ENCODE measurements at regions not wholly inside any gene's neighbourhood (a gene's known extent, or its start where the extent isn't known, plus 50 kb on each side); places are given as distances from the start of the nearest gene placed in this dataset.

DNA sequence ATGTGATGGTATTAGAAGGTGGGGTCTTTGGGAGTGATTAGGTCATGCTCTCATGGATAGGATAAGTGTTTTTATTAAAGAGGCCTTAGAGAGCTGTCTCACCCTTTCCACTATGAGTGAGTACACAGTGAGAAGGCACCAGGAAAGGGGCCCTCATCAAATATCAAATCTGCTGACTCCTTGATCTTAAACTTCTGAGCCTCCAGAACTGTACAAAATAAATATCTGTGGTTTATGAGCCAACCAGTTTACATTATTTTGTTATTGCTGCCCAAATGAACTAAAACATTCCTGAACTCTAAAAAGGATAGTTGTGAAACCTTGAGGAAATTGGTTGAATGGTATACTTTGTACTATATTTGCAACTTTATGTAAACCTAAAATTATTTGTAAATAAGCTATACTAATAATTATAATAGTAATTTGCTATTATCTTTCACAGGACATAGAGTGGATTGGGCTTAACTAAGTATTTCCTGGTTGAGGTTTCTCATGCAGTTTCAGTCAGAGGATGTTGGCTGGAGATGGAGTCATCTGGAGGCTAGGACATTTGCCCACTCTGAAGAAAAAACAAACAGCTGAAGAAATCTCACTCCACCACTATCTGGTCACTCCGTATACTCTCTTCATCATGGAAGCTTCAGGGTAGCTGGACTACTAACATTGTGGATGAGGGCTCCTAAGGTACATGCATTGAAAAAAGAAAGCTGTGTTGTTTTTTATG is 1068.6 kb upstream of the CADM2 start:
- Histone ChIP-seq H3K9ac (ENCODE audit: low read depth, low read length) (no peak overlapping the region), H3K36me3 (ENCODE audit: control insufficient read depth, insufficient read depth, low read length) (no peaks in the 10 kb centered on the region), H3K27ac (ENCODE audit: low read depth, low read length) (no peak overlapping the region), H3K9me3 (ENCODE audit: control insufficient read depth, insufficient read depth, low read length) (no peaks in the 10 kb centered on the region), H3K27me3 (ENCODE audit: control insufficient read depth, insufficient read depth, low read length) (no peaks in the 10 kb centered on the region), H3K4me3 (ENCODE audit: low read depth, low read length) (no peak overlapping the region), H3K4me1 (ENCODE audit: control insufficient read depth, insufficient read depth, low read length) (no peaks in the 10 kb centered on the region)

DNA sequence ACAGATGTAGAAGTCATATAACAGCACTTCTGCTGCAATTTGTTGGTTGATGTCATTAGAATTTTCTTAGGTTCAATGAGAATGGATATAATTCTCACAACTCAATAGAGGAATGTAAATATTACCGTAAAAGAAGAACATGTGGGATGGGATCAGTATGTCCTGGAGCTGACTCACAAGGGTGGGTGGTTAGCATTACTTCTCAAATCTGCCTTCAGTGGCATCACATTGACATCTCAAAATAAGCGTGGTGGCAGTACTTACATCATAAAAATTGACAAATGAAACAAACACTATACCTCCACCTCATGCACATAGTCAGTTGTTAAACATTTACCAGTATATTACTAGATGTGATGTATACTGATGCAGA is 1068.0 kb upstream of the CADM2 start:
- H3K4me3 ChIP-seq (ENCODE audit: low read depth, low read length): no peak overlapping the region
- H3K36me3 ChIP-seq (ENCODE audit: control insufficient read depth, insufficient read depth, low read length): no peaks in the 10 kb centered on the region
- no peaks in the 10 kb centered on the region for H3K4me1 ChIP-seq (ENCODE audit: control insufficient read depth, insufficient read depth, low read length)
- H3K9me3 ChIP-seq (ENCODE audit: control insufficient read depth, insufficient read depth, low read length): no peaks in the 10 kb centered on the region
- H3K27ac ChIP-seq (ENCODE audit: low read depth, low read length): no peak overlapping the region
- no peaks in the 10 kb centered on the region for H3K27me3 ChIP-seq (ENCODE audit: control insufficient read depth, insufficient read depth, low read length)
- H3K9ac ChIP-seq (ENCODE audit: low read depth, low read length): no peak overlapping the region

DNA sequence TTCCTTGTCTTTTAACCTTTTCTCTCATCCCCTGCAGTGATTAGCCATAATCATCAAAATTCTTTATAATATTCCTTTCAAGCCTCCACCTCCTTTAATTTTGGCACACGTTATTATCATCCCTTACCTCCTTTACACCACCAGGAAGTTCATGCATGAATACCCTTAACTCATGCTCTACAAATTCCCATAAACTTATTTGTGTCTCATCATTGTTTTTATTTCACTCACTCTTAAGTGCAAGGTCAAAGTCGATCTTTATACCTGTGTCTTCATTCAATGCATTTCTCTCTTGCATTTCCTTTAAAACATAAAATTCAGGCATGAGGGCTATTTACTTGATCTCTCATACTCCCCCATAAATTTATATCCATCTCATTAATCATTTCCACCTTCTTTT is 1064.6 kb upstream of the CADM2 start:
- Histone ChIP-seq H3K27me3 (ENCODE audit: control insufficient read depth, insufficient read depth, low read length) (no peaks in the 10 kb centered on the region), H3K27ac (ENCODE audit: low read depth, low read length) (no peak overlapping the region), H3K4me1 (ENCODE audit: control insufficient read depth, insufficient read depth, low read length) (no peaks in the 10 kb centered on the region), H3K4me3 (ENCODE audit: low read depth, low read length) (no peak overlapping the region), H3K36me3 (ENCODE audit: control insufficient read depth, insufficient read depth, low read length) (no peaks in the 10 kb centered on the region), H3K9ac (ENCODE audit: low read depth, low read length) (no peak overlapping the region), H3K9me3 (ENCODE audit: control insufficient read depth, insufficient read depth, low read length) (no peaks in the 10 kb centered on the region)

DNA sequence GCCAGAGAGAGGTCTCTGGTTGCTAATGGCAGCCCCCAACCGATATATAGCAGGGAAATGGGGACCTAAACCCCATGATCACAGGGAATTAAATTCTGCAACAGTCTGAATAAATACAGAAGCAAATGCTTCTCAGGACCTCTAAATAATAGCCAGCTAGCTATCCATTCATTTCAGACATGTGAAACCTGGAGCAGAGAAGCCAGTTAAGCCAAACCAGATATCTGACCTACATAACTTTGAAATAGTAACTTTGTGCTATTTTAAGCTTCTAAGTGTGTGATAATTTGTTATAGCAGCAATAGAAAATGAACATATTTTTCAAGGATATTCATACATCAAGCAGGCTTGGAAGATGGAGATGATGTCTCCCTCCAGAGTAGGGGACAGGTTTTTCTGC is 1062.9 kb upstream of the CADM2 start:
- Histone ChIP-seq H3K9ac (ENCODE audit: low read depth, low read length) (no peak overlapping the region), H3K36me3 (ENCODE audit: control insufficient read depth, insufficient read depth, low read length) (no peaks in the 10 kb centered on the region), H3K4me3 (ENCODE audit: low read depth, low read length) (no peak overlapping the region), H3K27ac (ENCODE audit: low read depth, low read length) (no peak overlapping the region), H3K4me1 (ENCODE audit: control insufficient read depth, insufficient read depth, low read length) (no peaks in the 10 kb centered on the region), H3K27me3 (ENCODE audit: control insufficient read depth, insufficient read depth, low read length) (no peaks in the 10 kb centered on the region), H3K9me3 (ENCODE audit: control insufficient read depth, insufficient read depth, low read length) (no peaks in the 10 kb centered on the region)

DNA sequence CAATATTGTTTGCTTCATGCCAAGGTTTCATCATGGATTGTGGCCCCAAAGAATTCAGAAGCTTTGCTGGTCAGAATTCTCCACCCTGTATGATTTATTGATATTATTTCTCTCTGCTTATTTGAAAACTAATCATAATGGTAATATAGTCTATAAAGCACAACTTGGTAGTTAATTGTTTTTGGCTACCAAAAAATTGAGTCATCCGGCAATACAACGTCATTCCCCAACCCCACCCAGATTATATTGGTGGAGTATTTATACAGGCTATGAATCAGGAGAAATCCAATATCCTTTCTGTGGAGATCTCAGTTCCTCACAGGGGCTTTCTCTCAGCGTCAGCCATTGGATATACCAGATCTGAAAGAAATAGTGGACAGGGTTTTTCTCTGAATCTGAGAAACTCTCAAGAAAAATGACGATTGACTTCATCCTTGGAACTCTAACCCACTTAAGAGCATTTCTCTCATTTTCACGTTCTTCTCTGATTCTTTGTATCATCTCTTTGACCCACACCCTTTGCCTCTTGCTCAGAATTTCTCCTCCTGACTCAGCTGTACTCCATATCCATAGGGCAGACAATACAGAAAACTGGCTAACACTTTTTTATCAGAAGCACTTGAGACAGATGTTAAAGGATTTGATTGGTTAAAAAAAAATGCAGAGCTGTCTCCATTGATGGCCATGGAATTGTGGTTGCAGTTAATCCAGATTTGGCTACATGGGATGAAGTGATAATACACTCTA is 1055.8 kb upstream of the CADM2 start:
- no peaks in the 10 kb centered on the region for H3K36me3 ChIP-seq (ENCODE audit: control insufficient read depth, insufficient read depth, low read length)
- peaks cover 8% of the 10 kb centered on the region; the same call in 1 of the 2 replicates for H3K4me1 ChIP-seq (ENCODE audit: control insufficient read depth, insufficient read depth, low read length)
- no peak overlapping the region for H3K9ac ChIP-seq (ENCODE audit: low read depth, low read length)
- no peaks in the 10 kb centered on the region for H3K27me3 ChIP-seq (ENCODE audit: control insufficient read depth, insufficient read depth, low read length)
- H3K4me3 ChIP-seq (ENCODE audit: low read depth, low read length): no peak overlapping the region
- no peak overlapping the region for H3K27ac ChIP-seq (ENCODE audit: low read depth, low read length)
- no peaks in the 10 kb centered on the region for H3K9me3 ChIP-seq (ENCODE audit: control insufficient read depth, insufficient read depth, low read length)

DNA sequence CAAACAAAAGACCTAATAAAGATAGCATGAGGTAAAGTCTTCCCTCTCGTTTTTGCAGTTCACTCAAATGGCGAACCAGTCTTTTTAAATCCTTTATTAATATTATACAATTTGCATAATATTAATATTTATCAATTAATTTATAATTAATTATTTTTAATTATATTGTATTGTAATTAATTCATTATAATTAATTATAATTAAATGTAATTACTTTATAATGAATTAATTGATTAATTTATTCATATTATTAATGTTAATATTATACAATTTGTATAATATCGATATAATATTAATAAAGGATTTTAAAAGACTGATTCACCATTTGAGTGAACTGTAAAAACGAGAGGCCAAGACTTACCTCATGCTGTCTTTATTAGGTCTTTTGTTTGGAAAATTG is 1045.4 kb upstream of the CADM2 start:
- H3K36me3 ChIP-seq (ENCODE audit: control insufficient read depth, insufficient read depth, low read length): no peaks in the 10 kb centered on the region
- no peaks in the 10 kb centered on the region for H3K9me3 ChIP-seq (ENCODE audit: control insufficient read depth, insufficient read depth, low read length)
- H3K27me3 ChIP-seq (ENCODE audit: control insufficient read depth, insufficient read depth, low read length): no peaks in the 10 kb centered on the region
- no peaks in the 10 kb centered on the region for H3K4me1 ChIP-seq (ENCODE audit: control insufficient read depth, insufficient read depth, low read length)
- no peak overlapping the region for H3K27ac ChIP-seq (ENCODE audit: low read depth, low read length)
- H3K4me3 ChIP-seq (ENCODE audit: low read depth, low read length): no peak overlapping the region
- H3K9ac ChIP-seq (ENCODE audit: low read depth, low read length): no peak overlapping the region

DNA sequence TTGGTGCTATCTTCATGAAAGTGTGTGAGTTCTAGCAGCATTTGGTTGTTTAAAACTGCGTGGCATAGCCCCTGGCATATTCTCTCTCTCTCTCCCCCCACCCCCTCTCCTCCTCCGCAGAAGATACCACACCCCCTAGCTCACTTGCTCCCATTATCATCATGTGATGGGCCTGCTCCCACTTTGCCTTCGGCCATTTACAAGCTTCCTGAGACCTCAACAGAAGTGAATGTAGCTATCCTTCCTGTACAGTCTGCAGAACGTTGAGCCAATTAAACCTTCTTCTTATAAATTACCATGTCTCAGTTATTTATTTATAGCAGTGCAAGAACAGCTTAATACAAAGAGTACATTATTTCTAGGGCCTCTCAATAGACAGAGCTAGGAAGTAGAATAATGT is 1032.5 kb upstream of the CADM2 start:
- no peaks in the 10 kb centered on the region for H3K36me3 ChIP-seq (ENCODE audit: control insufficient read depth, insufficient read depth, low read length)
- no peak overlapping the region for H3K27ac ChIP-seq (ENCODE audit: low read depth, low read length)
- H3K4me1 ChIP-seq (ENCODE audit: control insufficient read depth, insufficient read depth, low read length): no peaks in the 10 kb centered on the region
- H3K9ac ChIP-seq (ENCODE audit: low read depth, low read length): no peak overlapping the region
- H3K9me3 ChIP-seq (ENCODE audit: control insufficient read depth, insufficient read depth, low read length): peaks cover 15% of the 10 kb centered on the region; the same call in 1 of the 2 replicates
- H3K27me3 ChIP-seq (ENCODE audit: control insufficient read depth, insufficient read depth, low read length): no peaks in the 10 kb centered on the region
- H3K4me3 ChIP-seq (ENCODE audit: low read depth, low read length): no peak overlapping the region

DNA sequence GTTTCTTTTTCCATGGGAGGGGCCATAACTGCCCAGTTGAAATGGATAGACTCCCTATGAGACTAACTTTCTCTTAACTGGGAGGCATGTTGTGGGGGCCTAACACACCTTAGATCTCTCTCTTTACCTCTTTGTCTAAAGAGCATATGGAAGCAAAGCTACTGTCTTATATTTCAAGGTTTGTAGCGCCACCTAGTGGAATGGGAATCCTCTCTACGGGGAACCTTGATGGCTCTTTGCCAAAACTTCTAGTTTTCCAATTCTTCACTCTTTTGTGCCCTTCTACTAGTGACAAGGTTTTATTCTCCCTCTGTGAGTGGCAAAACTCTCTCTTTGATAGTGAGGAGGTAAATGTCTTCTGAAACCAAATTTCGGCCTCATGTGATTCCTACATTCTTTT is 1030.4 kb upstream of the CADM2 start:
- H3K27ac ChIP-seq (ENCODE audit: low read depth, low read length): no peak overlapping the region
- no peaks in the 10 kb centered on the region for H3K4me1 ChIP-seq (ENCODE audit: control insufficient read depth, insufficient read depth, low read length)
- no peaks in the 10 kb centered on the region for H3K27me3 ChIP-seq (ENCODE audit: control insufficient read depth, insufficient read depth, low read length)
- no peak overlapping the region for H3K4me3 ChIP-seq (ENCODE audit: low read depth, low read length)
- no peak overlapping the region for H3K9ac ChIP-seq (ENCODE audit: low read depth, low read length)
- H3K9me3 ChIP-seq (ENCODE audit: control insufficient read depth, insufficient read depth, low read length): peaks cover 22% of the 10 kb centered on the region; the same call in 1 of the 2 replicates
- H3K36me3 ChIP-seq (ENCODE audit: control insufficient read depth, insufficient read depth, low read length): no peaks in the 10 kb centered on the region

DNA sequence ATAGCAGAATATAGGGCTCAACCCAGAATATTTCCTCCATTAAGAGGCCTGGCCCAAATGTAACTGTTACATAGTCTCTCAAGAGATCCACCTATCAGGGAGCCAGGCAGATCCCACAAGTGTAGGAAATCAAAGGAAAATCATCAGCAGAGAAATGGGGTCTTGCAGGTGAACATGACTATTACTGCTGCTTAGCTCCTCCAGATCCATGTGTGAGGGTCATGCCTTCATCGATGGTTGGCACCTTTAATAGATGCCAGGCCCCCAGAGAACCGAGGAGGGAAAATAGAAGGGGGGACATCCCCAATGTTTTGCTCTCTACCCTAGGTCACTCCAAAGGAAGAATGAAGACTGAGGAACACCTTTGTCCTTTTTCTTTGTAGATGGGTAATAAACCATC is 1029.9 kb upstream of the CADM2 start:
- peaks cover 22% of the 10 kb centered on the region; the same call in 1 of the 2 replicates for H3K9me3 ChIP-seq (ENCODE audit: control insufficient read depth, insufficient read depth, low read length)
- H3K4me3 ChIP-seq (ENCODE audit: low read depth, low read length): no peak overlapping the region
- no peak overlapping the region for H3K9ac ChIP-seq (ENCODE audit: low read depth, low read length)
- H3K36me3 ChIP-seq (ENCODE audit: control insufficient read depth, insufficient read depth, low read length): no peaks in the 10 kb centered on the region
- H3K27ac ChIP-seq (ENCODE audit: low read depth, low read length): no peak overlapping the region
- H3K27me3 ChIP-seq (ENCODE audit: control insufficient read depth, insufficient read depth, low read length): no peaks in the 10 kb centered on the region
- H3K4me1 ChIP-seq (ENCODE audit: control insufficient read depth, insufficient read depth, low read length): no peaks in the 10 kb centered on the region

DNA sequence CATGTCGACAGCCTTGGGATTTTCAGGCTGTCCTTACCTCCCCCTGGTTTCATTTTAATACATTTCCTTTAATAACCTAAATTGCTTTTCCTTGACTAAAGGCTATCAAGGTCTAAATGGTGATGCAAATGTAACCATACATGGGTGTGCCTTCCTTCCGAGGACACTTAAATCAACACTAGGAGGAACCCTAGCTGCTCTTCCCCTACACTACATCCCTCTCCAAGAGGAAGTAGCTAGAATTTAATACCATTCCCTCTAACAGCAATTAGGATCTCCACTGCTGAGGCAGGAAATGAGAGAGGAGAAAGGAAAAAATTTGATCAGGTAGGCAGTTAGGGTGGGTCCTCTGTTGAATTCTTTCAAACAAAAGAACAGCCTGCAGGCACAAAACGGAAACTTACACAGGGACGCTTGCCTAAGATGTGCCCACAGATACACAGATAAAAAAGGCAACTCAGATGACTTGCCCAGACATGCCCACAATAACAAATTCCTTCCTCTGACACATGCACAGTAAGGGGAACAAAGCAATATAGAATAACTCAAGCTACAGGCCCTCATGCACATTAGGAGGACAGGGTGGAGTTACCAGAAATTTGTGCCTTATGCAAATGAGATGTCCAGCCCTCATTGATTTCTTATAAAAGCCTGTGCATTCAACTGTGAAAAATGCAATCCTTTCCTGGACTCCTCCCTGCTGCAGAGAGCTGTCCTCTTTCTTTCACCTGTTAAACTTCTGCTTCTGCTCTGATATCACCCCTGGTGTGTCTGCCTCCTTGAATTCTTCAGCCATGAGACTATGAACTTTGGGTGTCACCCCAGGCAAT is 1024.4 kb upstream of the CADM2 start:
- H3K9ac ChIP-seq (ENCODE audit: low read depth, low read length): no peak overlapping the region
- no peaks in the 10 kb centered on the region for H3K36me3 ChIP-seq (ENCODE audit: control insufficient read depth, insufficient read depth, low read length)
- H3K4me1 ChIP-seq (ENCODE audit: control insufficient read depth, insufficient read depth, low read length): no peaks in the 10 kb centered on the region
- peaks cover 11% of the 10 kb centered on the region; the same call in 1 of the 2 replicates for H3K9me3 ChIP-seq (ENCODE audit: control insufficient read depth, insufficient read depth, low read length)
- no peaks in the 10 kb centered on the region for H3K27me3 ChIP-seq (ENCODE audit: control insufficient read depth, insufficient read depth, low read length)
- H3K4me3 ChIP-seq (ENCODE audit: low read depth, low read length): no peak overlapping the region
- H3K27ac ChIP-seq (ENCODE audit: low read depth, low read length): no peak overlapping the region

DNA sequence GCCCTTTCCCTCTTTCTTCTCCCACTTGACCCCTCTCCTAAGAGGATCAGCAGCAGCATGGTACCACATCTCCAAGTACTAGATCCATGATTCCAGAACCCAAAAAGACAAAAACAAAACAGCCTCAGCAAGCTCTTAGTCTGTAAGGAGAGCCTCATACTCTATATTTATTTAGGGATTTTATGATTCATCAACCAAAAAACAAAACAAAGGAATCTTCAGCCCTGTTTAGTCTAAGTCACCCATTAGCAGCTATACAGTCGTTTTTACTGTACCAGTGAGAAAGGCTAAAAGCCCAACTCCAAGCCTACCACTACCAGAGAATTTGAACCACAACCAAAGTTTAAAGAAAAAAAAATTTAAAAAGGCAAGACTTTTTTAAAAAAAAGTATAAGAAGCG is 1020.3 kb upstream of the CADM2 start:
- Histone ChIP-seq H3K4me3 (ENCODE audit: low read depth, low read length) (no peak overlapping the region), H3K36me3 (ENCODE audit: control insufficient read depth, insufficient read depth, low read length) (no peaks in the 10 kb centered on the region), H3K4me1 (ENCODE audit: control insufficient read depth, insufficient read depth, low read length) (no peaks in the 10 kb centered on the region), H3K27ac (ENCODE audit: low read depth, low read length) (no peak overlapping the region), H3K27me3 (ENCODE audit: control insufficient read depth, insufficient read depth, low read length) (no peaks in the 10 kb centered on the region), H3K9me3 (ENCODE audit: control insufficient read depth, insufficient read depth, low read length) (no peaks in the 10 kb centered on the region; the same call in 1 of the 2 replicates), H3K9ac (ENCODE audit: low read depth, low read length) (no peak overlapping the region)
